Hypothalamus (tissue), 51 donors: ENCODE measurements at regions not wholly inside any gene's neighbourhood (a gene's known extent, or its start where the extent isn't known, plus 50 kb on each side); places are given as distances from the start of the nearest gene placed in this dataset.
"Not testable (repeated sequence)": the region's sequence is repeated elsewhere in the genome, so short reads cannot be mapped to it uniquely, and the experiment has no call there.

Source experiments
- DNase-seq, 51 donors: peaks; one replicate each; lab custom pipeline; 2025; lab: John Stamatoyannopoulos, UW

- no peak for DNase-seq
These were observed 157.9 kb downstream of the LY86 start for GRCh38 chr6:6746333-6746969.

- DNase-seq, result no peak
These were observed 158.4 kb downstream of the LY86 start for GRCh38 chr6:6746970-6747338.

- no peak for DNase-seq
These were observed 158.9 kb downstream of the LY86 start for GRCh38 chr6:6747371-6747770.

- DNase-seq, result no peak
These were observed 159.5 kb downstream of the LY86 start for GRCh38 chr6:6748001-6748400.

GRCh38 chr6:6749702-6750491, 161.4 kb downstream of the LY86 start:
- peak in 20 of 51 donors; percentile 19 to 70 (median 32) for DNase-seq

- DNase-seq, result peak in 1 of 51 donors; percentile 3
These were observed 162.2 kb downstream of the LY86 start for GRCh38 chr6:6750594-6751265.

GRCh38 chr6:6751266-6751596, 162.7 kb downstream of the LY86 start:
- DNase-seq, result no peak

- peak in 1 of 51 donors; percentile 30 for DNase-seq
These were observed 163.1 kb downstream of the LY86 start for GRCh38 chr6:6751619-6752023.

GRCh38 chr6:6752129-6752528, 163.6 kb downstream of the LY86 start:
- no peak for DNase-seq

GRCh38 chr6:6753301-6753700, 164.8 kb downstream of the LY86 start:
- DNase-seq, result no peak

- DNase-seq, result no peak
These were observed 168.0 kb downstream of the LY86 start for GRCh38 chr6:6756526-6756925.

GRCh38 chr6:6758546-6758914, 170.0 kb downstream of the LY86 start:
- DNase-seq, result no peak

GRCh38 chr6:6758915-6759654, 170.6 kb downstream of the LY86 start:
- DNase-seq, result peak in 20 of 51 donors; percentile 10 to 52 (median 27)

- DNase-seq, result no peak
These were observed 171.5 kb downstream of the LY86 start for GRCh38 chr6:6760002-6760401.

- not testable (repeated sequence) for DNase-seq
These were observed 174.0 kb downstream of the LY86 start for GRCh38 chr6:6762566-6762965.

- DNase-seq, result no peak
These were observed 176.4 kb downstream of the LY86 start for GRCh38 chr6:6764764-6765434.

GRCh38 chr6:6766230-6766905, 177.8 kb downstream of the LY86 start:
- no peak for DNase-seq

- no peak for DNase-seq
These were observed 180.9 kb downstream of the LY86 start for GRCh38 chr6:6769466-6769865.

- DNase-seq, result no peak
These were observed 182.9 kb downstream of the LY86 start for GRCh38 chr6:6771224-6771945.
